H9 (cell line): ENCODE measurements at regions not wholly inside any gene's neighbourhood (a gene's known extent, or its start where the extent isn't known, plus 50 kb on each side); places are given as distances from the start of the nearest gene placed in this dataset.

Experiments
- DNase-seq: peaks from one replicate; pipeline ENCODE4 v3.0.0-alpha.2; 2017
- H2AFZ ChIP-seq: one replicate; pipeline ENCODE4 v1.6.1; 2013; ENCODE audit warnings: mild to moderate bottlenecking, low read length, control low read depth, moderate library complexity
- H2AK5ac ChIP-seq: 2 replicates; pipeline ENCODE4 v1.6.1; 2013; ENCODE audit warnings: low read length, control low read depth, mixed read lengths; ENCODE audit not compliant: insufficient read length
- H2BK120ac ChIP-seq: one replicate; pipeline ENCODE4 v1.6.1; 2013; ENCODE audit warnings: low read depth, mild to moderate bottlenecking, low read length, control low read depth, inconsistent platforms; ENCODE audit not compliant: poor library complexity, severe bottlenecking
- H2BK12ac ChIP-seq: 2 replicates; pipeline ENCODE4 v1.6.1; 2013; ENCODE audit warnings: low read length, control low read depth, mixed read lengths, low read depth; ENCODE audit not compliant: insufficient read length
- H2BK15ac ChIP-seq: 2 replicates; pipeline ENCODE4 v1.6.1; 2013; ENCODE audit warnings: low read depth, low read length, control low read depth
- H2BK20ac ChIP-seq: one replicate; pipeline ENCODE4 v1.6.1; 2013; ENCODE audit warnings: low read depth, mild to moderate bottlenecking, low read length, control low read depth, inconsistent platforms; ENCODE audit not compliant: poor library complexity, severe bottlenecking
- H2BK5ac ChIP-seq: 2 replicates; pipeline ENCODE4 v1.6.1; 2013; ENCODE audit warnings: low read length, control low read depth, mixed read lengths; ENCODE audit not compliant: insufficient read length
- H3K14ac ChIP-seq: 2 replicates; pipeline ENCODE4 v1.6.1; 2013; ENCODE audit warnings: low read length, control low read depth; ENCODE audit not compliant: insufficient read depth
- H3K18ac ChIP-seq: 2 replicates; pipeline ENCODE4 v1.6.1; 2013; ENCODE audit warnings: low read depth, mild to moderate bottlenecking, mixed read lengths, low read length, control low read depth; ENCODE audit not compliant: insufficient read length
- H3K23ac ChIP-seq: 2 replicates; pipeline ENCODE4 v1.6.1; 2013; ENCODE audit warnings: low read length, control low read depth, mixed read lengths, low read depth; ENCODE audit not compliant: insufficient read length
- H3K23me2 ChIP-seq: 2 replicates; pipeline ENCODE4 v1.6.1; 2013; ENCODE audit warnings: low read depth, mild to moderate bottlenecking, mixed read lengths, low read length, control low read depth; ENCODE audit not compliant: insufficient read length, poor library complexity, severe bottlenecking
- H3K27ac ChIP-seq: 2 replicates; pipeline ENCODE4 v1.5.1; 2013; ENCODE audit warnings: low read length, control low read depth, mixed read lengths, low read depth; ENCODE audit not compliant: insufficient read length
- H3K27me3 ChIP-seq: 2 replicates; pipeline ENCODE4 v1.6.1; 2013; ENCODE audit warnings: low read length, control low read depth, inconsistent platforms; ENCODE audit not compliant: insufficient read depth
- H3K4ac ChIP-seq: 2 replicates; pipeline ENCODE4 v1.6.1; 2013; ENCODE audit warnings: low read depth, mild to moderate bottlenecking, control low read depth, inconsistent platforms, low read length, moderate library complexity
- H3K4me1 ChIP-seq: 2 replicates; pipeline ENCODE4 v1.6.1; 2013; ENCODE audit warnings: low read length, control low read depth, inconsistent platforms; ENCODE audit not compliant: insufficient read depth
- H3K4me2 ChIP-seq: 2 replicates; pipeline ENCODE4 v1.6.1; 2013; ENCODE audit warnings: low read length, control low read depth, mixed read lengths; ENCODE audit not compliant: insufficient read length, insufficient read depth
- H3K56ac ChIP-seq: 2 replicates; pipeline ENCODE4 v1.6.1; 2013; ENCODE audit warnings: low read depth, mild to moderate bottlenecking, mixed read lengths, low read length, control low read depth; ENCODE audit not compliant: insufficient read length
- H3K79me1 ChIP-seq: 2 replicates; pipeline ENCODE4 v1.6.1; 2013; ENCODE audit warnings: low read depth, mild to moderate bottlenecking, moderate library complexity, low read length, control low read depth, inconsistent platforms; ENCODE audit not compliant: insufficient read depth, poor library complexity, severe bottlenecking
- H3K79me2 ChIP-seq: 2 replicates; pipeline ENCODE4 v1.6.1; 2013; ENCODE audit warnings: low read length, control low read depth, inconsistent platforms; ENCODE audit not compliant: insufficient read depth
- H3K9ac ChIP-seq: 2 replicates; pipeline ENCODE4 v1.6.1; 2013; ENCODE audit warnings: low read length, control low read depth, mixed read lengths; ENCODE audit not compliant: insufficient read length; ENCODE audit errors: extremely low read depth
- H3K9me3 ChIP-seq: one replicate; pipeline ENCODE4 v1.6.1; 2013; ENCODE audit warnings: low read depth, low read length, inconsistent platforms; ENCODE audit not compliant: control insufficient read depth
- H3T11ph ChIP-seq: one replicate; pipeline ENCODE4 v1.6.1; 2013; ENCODE audit warnings: mild to moderate bottlenecking, low read length, control low read depth, inconsistent platforms
- H4K20me1 ChIP-seq: one replicate; pipeline ENCODE4 v1.6.1; 2013; ENCODE audit not compliant: control insufficient read depth, insufficient read length, insufficient read depth
- H4K5ac ChIP-seq: 2 replicates; pipeline ENCODE4 v1.6.1; 2013; ENCODE audit warnings: low read depth, mild to moderate bottlenecking, mixed read lengths, low read length, control low read depth; ENCODE audit not compliant: insufficient read length
- H4K8ac ChIP-seq: replicated peaks from 2 replicates; pipeline ENCODE4 v1.6.1; 2013; ENCODE audit warnings: low read length, control low read depth, mixed read lengths, low read depth; ENCODE audit not compliant: insufficient read length
- H4K91ac ChIP-seq: 2 replicates; pipeline ENCODE4 v1.6.1; 2013; ENCODE audit warnings: low read depth, mild to moderate bottlenecking, moderate library complexity, mixed read lengths, low read length, control low read depth; ENCODE audit not compliant: insufficient read length
- H3K27ac Mint-ChIP-seq, 3 experiments: 2 replicates in 2 of 3; 3 replicates in 1 of 3; pipeline ENCODE4 v1.8.0; 2020 to 2021; ENCODE audit warnings: mixed read lengths in 3 of 3, mild to moderate bottlenecking in 1 of 3, moderate library complexity in 1 of 3
- H3K27me3 Mint-ChIP-seq: 2 replicates; pipeline ENCODE4 v1.8.0; 2021; ENCODE audit warnings: low read depth, mild to moderate bottlenecking, moderate library complexity, mixed read lengths
- H3K36me3 Mint-ChIP-seq, 3 experiments: 2 replicates in 2 of 3; 3 replicates in 1 of 3; pipeline ENCODE4 v1.8.0; 2020 to 2021; ENCODE audit warnings: low read depth in 3 of 3, mixed read lengths in 3 of 3; ENCODE audit not compliant: insufficient read depth in 1 of 3
- H3K4me1 Mint-ChIP-seq, 2 experiments: 2 replicates each; pipeline ENCODE4 v1.8.0; 2020; ENCODE audit warnings: mixed read lengths in 2 of 2
- H3K4me3 Mint-ChIP-seq, 2 experiments: 2 replicates in 1 of 2; 3 replicates in 1 of 2; pipeline ENCODE4 v1.8.0; 2020 to 2021; ENCODE audit warnings: mild to moderate bottlenecking in 2 of 2, mixed read lengths in 2 of 2, moderate library complexity in 1 of 2
- H3K9me3 Mint-ChIP-seq, 2 experiments: 2 replicates in 1 of 2; 3 replicates in 1 of 2; pipeline ENCODE4 v1.8.0; 2020; ENCODE audit warnings: mild to moderate bottlenecking in 2 of 2, mixed read lengths in 2 of 2, moderate library complexity in 1 of 2
- WGBS: extraction: QIAGEN DNeasy Blood & Tissue Kit; methylation state at CpG from one replicate; pipeline ENCODE4 v1.1.7; 2013; ENCODE audit warnings: missing lambda C conversion rate, low lambda C conversion rate, mixed read lengths; ENCODE audit not compliant: insufficient read length; ENCODE audit errors: extremely low coverage; 5-methylcytosine and 5-hydroxymethylcytosine counted together
- TF ChIP-seq, protein P1 (sequence below): fragments of 200-600 bp; sonication (generic); conservative IDR thresholded peaks from 3 replicates; pipeline ENCODE4 v1.8.0; 2021; ENCODE audit warnings: antibody characterized with exemption, mild to moderate bottlenecking

GRCh38 chr10:43876976-43877375 lies 228.3 kb upstream of the ZNF32 start:
- no CpG with 5 or more reads among the region's 7 CpGs for WGBS

More at GRCh38 chr10:43876976-43877375, 228.3 kb upstream of the ZNF32 start:
- Histone ChIP-seq H2BK5ac (no peak overlapping the region), H3K79me1 (no peaks in the 10 kb centered on the region), H2BK20ac (no peak overlapping the region), H2AK5ac (no peak overlapping the region), H3K9ac (no peak overlapping the region), H3K14ac (no peak overlapping the region), H4K5ac (no peak overlapping the region), H3K56ac (no peak overlapping the region), H3K9me3 (no peaks in the 10 kb centered on the region), H2BK120ac (no peak overlapping the region), H4K20me1 (no peaks in the 10 kb centered on the region), H3K79me2 (no peaks in the 10 kb centered on the region), H4K91ac (no peak overlapping the region), H3K4ac (no peak overlapping the region), H3T11ph (no peak overlapping the region), H3K23me2 (no peaks in the 10 kb centered on the region), H3K23ac (no peak overlapping the region), H3K27ac (no peak overlapping the region), H3K4me1 (no peaks in the 10 kb centered on the region), H2AFZ (no peak overlapping the region), H4K8ac (no peak overlapping the region), H3K4me2 (no peak overlapping the region), H3K18ac (no peak overlapping the region), H2BK12ac (no peak overlapping the region), H3K27me3 (peaks cover 3% of the 10 kb centered on the region; the same call in 1 of the 2 replicates), H2BK15ac (no peak overlapping the region)
- TF ChIP-seq, protein P1, sequence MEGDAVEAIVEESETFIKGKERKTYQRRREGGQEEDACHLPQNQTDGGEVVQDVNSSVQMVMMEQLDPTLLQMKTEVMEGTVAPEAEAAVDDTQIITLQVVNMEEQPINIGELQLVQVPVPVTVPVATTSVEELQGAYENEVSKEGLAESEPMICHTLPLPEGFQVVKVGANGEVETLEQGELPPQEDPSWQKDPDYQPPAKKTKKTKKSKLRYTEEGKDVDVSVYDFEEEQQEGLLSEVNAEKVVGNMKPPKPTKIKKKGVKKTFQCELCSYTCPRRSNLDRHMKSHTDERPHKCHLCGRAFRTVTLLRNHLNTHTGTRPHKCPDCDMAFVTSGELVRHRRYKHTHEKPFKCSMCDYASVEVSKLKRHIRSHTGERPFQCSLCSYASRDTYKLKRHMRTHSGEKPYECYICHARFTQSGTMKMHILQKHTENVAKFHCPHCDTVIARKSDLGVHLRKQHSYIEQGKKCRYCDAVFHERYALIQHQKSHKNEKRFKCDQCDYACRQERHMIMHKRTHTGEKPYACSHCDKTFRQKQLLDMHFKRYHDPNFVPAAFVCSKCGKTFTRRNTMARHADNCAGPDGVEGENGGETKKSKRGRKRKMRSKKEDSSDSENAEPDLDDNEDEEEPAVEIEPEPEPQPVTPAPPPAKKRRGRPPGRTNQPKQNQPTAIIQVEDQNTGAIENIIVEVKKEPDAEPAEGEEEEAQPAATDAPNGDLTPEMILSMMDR, result no peak
- peaks cover 2% of the 10 kb centered on the region; the same call in 1 of the 2 replicates for H3K27me3 Mint-ChIP-seq
- H3K4me3 Mint-ChIP-seq, result no peak overlapping the region
- no peaks in the 10 kb centered on the region for H3K36me3 Mint-ChIP-seq
- H3K4me1 Mint-ChIP-seq, result peaks cover 0 to 3% of the 10 kb centered on the region in 2 experiments; a peak in 2 of 4 replicates
- no peaks in the 10 kb centered on the region for H3K9me3 Mint-ChIP-seq
- H3K27ac Mint-ChIP-seq, result no peak overlapping the region
- no peak for DNase-seq
